ENCODE measurements at regions not wholly inside any gene's neighbourhood (a gene's known extent, or its start where the extent isn't known, plus 50 kb on each side); places are given as distances from the start of the nearest gene placed in this dataset.
A peak's percentile ranks its signal among the peaks of the same experiment; 100 is the strongest.

GRCh38 chr13:84607261-84608013 lies 725.2 kb upstream of the SLITRK1 start:
- ATAC-seq (no peak), DNase-seq (peak in 1 of 2 donors; percentile 19)
- WGBS, 3 donors = 21 to 29% (median 25%) methylated on average over 5 of the region's 5 CpGs
- no peaks in the 10 kb centered on the region for H3K36me3 ChIP-seq (ENCODE audit: insufficient read depth in 1 of 2, low read depth in 1 of 2)
- intact Hi-C loops (cut with DNase I) = no loop called here
- no peaks in the 10 kb centered on the region for H3K4me1 ChIP-seq
- H3K9me3 ChIP-seq = no peaks in the 10 kb centered on the region
- no peak overlapping the region for H3K27ac ChIP-seq
- no peak for TF ChIP-seq CTCF (IDR thresholded peaks at IDR 0.05)
- no peak overlapping the region for H3K4me3 ChIP-seq
- H3K27me3 ChIP-seq (ENCODE audit: insufficient read depth in 3 of 3, low read length in 2 of 3) = no peaks in the 10 kb centered on the region

GRCh38 chr13:84606616-84607015 lies 724.3 kb upstream of the SLITRK1 start:
- Histone ChIP-seq H3K27ac (no peak overlapping the region), H3K27me3 (ENCODE audit: insufficient read depth in 3 of 3, low read length in 2 of 3) (no peaks in the 10 kb centered on the region), H3K36me3 (ENCODE audit: insufficient read depth in 1 of 2, low read depth in 1 of 2) (no peaks in the 10 kb centered on the region), H3K9me3 (no peaks in the 10 kb centered on the region), H3K4me1 (no peaks in the 10 kb centered on the region), H3K4me3 (no peak overlapping the region)
- intact Hi-C loops (cut with DNase I) = no loop called here
- ATAC-seq (no peak), DNase-seq (no peak)
- TF ChIP-seq CTCF (IDR thresholded peaks at IDR 0.05) = no peak

GRCh38 chr13:84605927-84606326 lies 723.7 kb upstream of the SLITRK1 start:
- no peak for TF ChIP-seq CTCF (IDR thresholded peaks at IDR 0.05)
- Histone ChIP-seq H3K27ac (no peak overlapping the region), H3K9me3 (no peaks in the 10 kb centered on the region), H3K4me3 (no peak overlapping the region), H3K4me1 (no peaks in the 10 kb centered on the region), H3K27me3 (ENCODE audit: insufficient read depth in 3 of 3, low read length in 2 of 3) (no peaks in the 10 kb centered on the region), H3K36me3 (ENCODE audit: insufficient read depth in 1 of 2, low read depth in 1 of 2) (no peaks in the 10 kb centered on the region)
- WGBS, 3 donors = 91 to 98% (median 94%) methylated on average over 3 of the region's 3 CpGs
- DNase-seq (no peak), ATAC-seq (no peak)
- intact Hi-C loops (cut with DNase I) = no loop called here

- Histone ChIP-seq H3K36me3 (ENCODE audit: insufficient read depth in 1 of 2, low read depth in 1 of 2) (no peaks in the 10 kb centered on the region), H3K27ac (no peak overlapping the region), H3K4me1 (no peaks in the 10 kb centered on the region), H3K4me3 (no peak overlapping the region), H3K9me3 (no peaks in the 10 kb centered on the region), H3K27me3 (ENCODE audit: insufficient read depth in 3 of 3, low read length in 2 of 3) (no peaks in the 10 kb centered on the region)
- intact Hi-C loops (cut with DNase I) = no loop called here
- no peak for TF ChIP-seq CTCF (IDR thresholded peaks at IDR 0.05)
- ATAC-seq (no peak), DNase-seq (no peak)
- WGBS, 3 donors = 48 to 53% (median 50%) methylated on average over 2 of the region's 2 CpGs
Measured at GRCh38 chr13:84591444-84591843, 709.2 kb upstream of the SLITRK1 start.

- DNase-seq (no peak), ATAC-seq (no peak)
- no peak for TF ChIP-seq CTCF (IDR thresholded peaks at IDR 0.05)
- Histone ChIP-seq H3K36me3 (ENCODE audit: insufficient read depth in 1 of 2, low read depth in 1 of 2) (no peaks in the 10 kb centered on the region), H3K4me1 (no peaks in the 10 kb centered on the region), H3K27me3 (ENCODE audit: insufficient read depth in 3 of 3, low read length in 2 of 3) (no peaks in the 10 kb centered on the region), H3K9me3 (no peaks in the 10 kb centered on the region), H3K4me3 (no peak overlapping the region), H3K27ac (no peak overlapping the region)
- 79 to 83% (median 80%) methylated on average over 2 of the region's 2 CpGs for WGBS, 3 donors
- intact Hi-C loops (cut with DNase I) = no loop called here
Measured at GRCh38 chr13:84590663-84591062, 708.4 kb upstream of the SLITRK1 start.
